ENCODE measurements at regions not wholly inside any gene's neighbourhood (a gene's known extent, or its start where the extent isn't known, plus 50 kb on each side); places are given as distances from the start of the nearest gene placed in this dataset.

DNA sequence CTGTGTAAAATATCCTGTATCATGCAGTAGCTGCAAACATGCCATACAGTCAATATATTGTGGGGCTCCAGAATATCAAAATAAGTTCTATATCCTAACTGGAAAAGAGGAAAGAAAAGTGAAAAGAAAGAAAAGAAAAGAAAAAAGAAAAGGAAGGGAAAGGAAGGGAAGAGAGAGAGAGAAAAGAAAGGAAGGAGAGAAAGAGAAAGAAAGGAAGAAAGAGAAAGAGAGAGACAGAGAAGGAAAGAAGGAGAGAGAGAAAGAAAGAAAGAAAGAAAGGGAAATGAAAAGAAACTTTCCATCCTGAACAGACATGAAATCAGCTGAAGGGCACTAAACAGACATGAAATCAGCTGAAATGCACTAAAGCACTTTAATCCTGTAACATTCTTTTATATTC, 288.4 kb upstream of the NCKAP5 start (continued):
- TF ChIP-seq, protein P1, sequence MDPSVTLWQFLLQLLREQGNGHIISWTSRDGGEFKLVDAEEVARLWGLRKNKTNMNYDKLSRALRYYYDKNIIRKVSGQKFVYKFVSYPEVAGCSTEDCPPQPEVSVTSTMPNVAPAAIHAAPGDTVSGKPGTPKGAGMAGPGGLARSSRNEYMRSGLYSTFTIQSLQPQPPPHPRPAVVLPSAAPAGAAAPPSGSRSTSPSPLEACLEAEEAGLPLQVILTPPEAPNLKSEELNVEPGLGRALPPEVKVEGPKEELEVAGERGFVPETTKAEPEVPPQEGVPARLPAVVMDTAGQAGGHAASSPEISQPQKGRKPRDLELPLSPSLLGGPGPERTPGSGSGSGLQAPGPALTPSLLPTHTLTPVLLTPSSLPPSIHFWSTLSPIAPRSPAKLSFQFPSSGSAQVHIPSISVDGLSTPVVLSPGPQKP (CRISPR knock-in tag; IDR thresholded peaks at IDR 0.05) = no peak
- no peak for TF ChIP-seq MAZ (CRISPR knock-in tag; conservative IDR thresholded peaks at IDR 0.05 in 1 of 2, IDR thresholded peaks at IDR 0.05 in 1 of 2)

- no peak for ATAC-seq
- no peak for FAIRE-seq
- Histone ChIP-seq H3K9me3 (replicated peaks; ENCODE audit: control insufficient read depth, insufficient read depth, low read depth, low read length) (no peaks in the 10 kb centered on the region), H3K79me2 (ENCODE audit: control insufficient read depth, insufficient read depth, low read length) (no peaks in the 10 kb centered on the region), H3K4me2 (ENCODE audit: insufficient read depth, low read length) (no peak overlapping the region), H3K27ac (ENCODE audit: extremely low read depth, low read depth, low read length) (no peak overlapping the region), H3K9me1 (ENCODE audit: control insufficient read depth, insufficient read depth, low read length) (no peaks in the 10 kb centered on the region), H3K9ac (ENCODE audit: insufficient read depth in 1 of 2, low read depth in 2 of 2, low read length in 2 of 2) (no peak overlapping the region), H2AFZ (ENCODE audit: low read depth, low read length) (no peak overlapping the region), H3K4me1 (replicated peaks in 1 of 2; ENCODE audit: control insufficient read depth in 2 of 2, insufficient read depth in 2 of 2, low read length in 2 of 2) (no peaks in the 10 kb centered on the region), H3K36me3 (ENCODE audit: control insufficient read depth, insufficient read depth, low read length) (no peaks in the 10 kb centered on the region), H4K20me1 (replicated peaks; ENCODE audit: control insufficient read depth, insufficient read depth, low read length) (no peaks in the 10 kb centered on the region), H3K27me3 (ENCODE audit: control insufficient read depth in 2 of 2, insufficient read depth in 2 of 2, low read length in 2 of 2) (no peaks in the 10 kb centered on the region; a peak in 1 of 5 replicates), H3K4me3 (no peak overlapping the region)
- ChIA-PET CTCF (ENCODE audit: low intra/inter-chr PET ratio) (no interaction called here), POLR2A (interaction anchor here (0.7 kb wide), 1 partner anchor 15 kb away, joined by 3 read pairs; no protein-coding TSS in a partner anchor)
- DNase-seq (ENCODE audit: extremely low read depth in 1 of 4, low spot score in 3 of 4) = no peak
- intact Hi-C loops (cut with micrococcal nuclease) = no loop called here
- in situ Hi-C loops (cut with MboI) = no loop called here
- WGBS (ENCODE audit: insufficient coverage, low coverage, missing lambda C conversion rate) = 2% methylated on average over 6 of the region's 6 CpGs
- no TSS peak for BruUV-seq (replicated peaks)
- TF ChIP-seq ZNF717 (CRISPR knock-in tag; IDR thresholded peaks at IDR 0.05) (no peak), GATA2 (CRISPR knock-in tag; IDR thresholded peaks at IDR 0.05) (no peak), POLR3A (IDR thresholded peaks at IDR 0.05; ENCODE audit: borderline replicate concordance, extremely low read depth, insufficient read depth, insufficient read length) (no peak), DNMT1 (IDR thresholded peaks at IDR 0.05) (no peak), HDAC6 (IDR thresholded peaks at IDR 0.05; ENCODE audit: low read depth, low read length) (no peak), MED1 (CRISPR knock-in tag; IDR thresholded peaks at IDR 0.05; ENCODE audit: borderline replicate concordance) (no peak), MAX (CRISPR knock-in tag; IDR thresholded peaks at IDR 0.05) (no peak), IRF9 (tag; IDR thresholded peaks at IDR 0.05) (no peak), NCOR1 (IDR thresholded peaks at IDR 0.05) (no peak), TFAM (CRISPR knock-in tag; conservative IDR thresholded peaks at IDR 0.05) (no peak), HMGXB4 (CRISPR knock-in tag; IDR thresholded peaks at IDR 0.05) (no peak), BCL6 (CRISPR knock-in tag; IDR thresholded peaks at IDR 0.05) (no peak)
- TF ChIP-seq, protein P2, sequence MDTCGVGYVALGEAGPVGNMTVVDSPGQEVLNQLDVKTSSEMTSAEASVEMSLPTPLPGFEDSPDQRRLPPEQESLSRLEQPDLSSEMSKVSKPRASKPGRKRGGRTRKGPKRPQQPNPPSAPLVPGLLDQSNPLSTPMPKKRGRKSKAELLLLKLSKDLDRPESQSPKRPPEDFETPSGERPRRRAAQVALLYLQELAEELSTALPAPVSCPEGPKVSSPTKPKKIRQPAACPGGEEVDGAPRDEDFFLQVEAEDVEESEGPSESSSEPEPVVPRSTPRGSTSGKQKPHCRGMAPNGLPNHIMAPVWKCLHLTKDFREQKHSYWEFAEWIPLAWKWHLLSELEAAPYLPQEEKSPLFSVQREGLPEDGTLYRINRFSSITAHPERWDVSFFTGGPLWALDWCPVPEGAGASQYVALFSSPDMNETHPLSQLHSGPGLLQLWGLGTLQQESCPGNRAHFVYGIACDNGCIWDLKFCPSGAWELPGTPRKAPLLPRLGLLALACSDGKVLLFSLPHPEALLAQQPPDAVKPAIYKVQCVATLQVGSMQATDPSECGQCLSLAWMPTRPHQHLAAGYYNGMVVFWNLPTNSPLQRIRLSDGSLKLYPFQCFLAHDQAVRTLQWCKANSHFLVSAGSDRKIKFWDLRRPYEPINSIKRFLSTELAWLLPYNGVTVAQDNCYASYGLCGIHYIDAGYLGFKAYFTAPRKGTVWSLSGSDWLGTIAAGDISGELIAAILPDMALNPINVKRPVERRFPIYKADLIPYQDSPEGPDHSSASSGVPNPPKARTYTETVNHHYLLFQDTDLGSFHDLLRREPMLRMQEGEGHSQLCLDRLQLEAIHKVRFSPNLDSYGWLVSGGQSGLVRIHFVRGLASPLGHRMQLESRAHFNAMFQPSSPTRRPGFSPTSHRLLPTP (IDR thresholded peaks at IDR 0.05; ENCODE audit: borderline replicate concordance, extremely low read depth, insufficient read length) = no peak
Observed at GRCh38 chr2:133859578-133859977, 291.3 kb upstream of the NCKAP5 start.
